H54 (cell line): ENCODE measurements at regions not wholly inside any gene's neighbourhood (a gene's known extent, or its start where the extent isn't known, plus 50 kb on each side); places are given as distances from the start of the nearest gene placed in this dataset.

Source experiments
- DNase-seq: peaks from one replicate; pipeline ENCODE4 v3.0.0; 2011; ENCODE audit warnings: low spot score, mixed read lengths; ENCODE audit not compliant: insufficient read length
- FAIRE-seq: peaks from 3 replicates; lab custom pipeline; 2011; peaks lifted over from hg19 to GRCh38; lab: Jason Lieb, UNC
- POLR2A ChIP-seq: IDR thresholded peaks from 2 replicates; pipeline ENCODE4 v1.6.1; 2011; ENCODE audit warnings: low read depth, mild to moderate bottlenecking, low read length

DNA sequence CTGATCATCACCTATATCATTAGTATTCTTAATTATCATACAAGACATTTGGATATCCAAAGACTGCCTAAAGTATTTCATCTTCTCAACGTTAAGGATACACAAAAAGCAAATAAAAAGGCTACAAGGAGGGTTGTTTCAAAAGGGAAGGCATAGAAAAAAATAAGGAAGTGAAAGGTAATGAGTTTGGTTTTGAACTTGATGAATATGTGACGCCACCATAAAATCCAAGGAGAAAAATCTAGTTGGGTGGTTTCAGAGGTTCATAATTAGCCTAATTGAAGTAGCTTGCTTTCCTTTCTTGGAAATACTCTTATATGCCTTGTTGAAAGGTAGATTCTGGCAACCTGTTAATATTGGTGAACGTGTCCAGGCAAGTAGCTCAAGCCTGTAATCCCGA, 96.1 kb upstream of the SGCD start:
- FAIRE-seq (no peak), DNase-seq (no peak)
- TF ChIP-seq POLR2A: no peak

DNA sequence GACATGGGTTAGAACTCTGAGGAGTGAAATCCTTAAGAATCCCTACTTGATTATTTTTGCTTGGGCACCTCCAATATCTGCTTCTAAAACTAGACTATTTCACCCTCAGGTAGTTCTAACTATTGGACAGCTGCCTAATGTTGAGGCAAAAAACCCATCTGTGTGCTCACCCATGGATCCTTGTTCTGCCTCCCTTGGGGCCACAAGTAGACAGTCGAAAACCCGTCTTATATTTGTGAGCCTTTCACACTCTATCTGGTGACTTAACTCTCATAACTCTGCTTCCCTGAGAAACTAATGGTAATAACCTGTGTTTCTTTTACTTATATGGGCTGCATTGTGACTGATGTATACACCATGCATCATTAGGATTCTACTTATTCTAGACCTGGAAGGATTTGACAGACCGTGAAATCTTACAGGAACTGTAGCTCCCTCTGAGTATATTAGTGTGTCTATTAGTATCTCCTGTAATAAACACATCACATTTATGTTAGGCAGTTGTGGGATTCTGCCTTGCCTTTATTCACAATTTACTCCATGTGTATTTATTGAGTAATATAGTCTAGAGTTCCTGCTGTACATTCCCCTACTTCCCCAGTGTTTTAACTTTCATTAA, 94.6 kb upstream of the SGCD start:
- no peak for FAIRE-seq
- no peak for TF ChIP-seq POLR2A

DNA sequence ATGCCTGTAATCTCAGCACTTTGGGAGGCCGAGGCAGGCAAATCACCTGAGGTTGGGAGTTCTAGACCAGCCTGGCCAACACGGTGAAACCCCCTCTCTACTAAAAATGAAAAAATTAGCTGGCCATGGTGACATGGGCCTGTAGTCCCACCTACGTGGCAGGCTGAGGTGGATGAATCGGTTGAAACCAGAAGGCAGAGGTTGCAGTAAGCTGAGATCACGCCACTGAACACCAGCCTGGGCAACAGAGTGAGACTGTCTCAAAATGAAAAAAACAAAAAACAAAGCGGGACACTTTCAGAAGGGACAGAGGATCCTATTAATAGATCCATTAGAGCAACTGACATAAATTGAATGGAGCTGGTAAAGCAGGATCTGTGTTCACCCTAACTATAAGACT, 89.6 kb upstream of the SGCD start:
- no peak for DNase-seq
- TF ChIP-seq POLR2A: no peak
- FAIRE-seq: no peak

More for the DNA sequence above, 94.6 kb upstream of the SGCD start:
- DNase-seq: no peak

DNA sequence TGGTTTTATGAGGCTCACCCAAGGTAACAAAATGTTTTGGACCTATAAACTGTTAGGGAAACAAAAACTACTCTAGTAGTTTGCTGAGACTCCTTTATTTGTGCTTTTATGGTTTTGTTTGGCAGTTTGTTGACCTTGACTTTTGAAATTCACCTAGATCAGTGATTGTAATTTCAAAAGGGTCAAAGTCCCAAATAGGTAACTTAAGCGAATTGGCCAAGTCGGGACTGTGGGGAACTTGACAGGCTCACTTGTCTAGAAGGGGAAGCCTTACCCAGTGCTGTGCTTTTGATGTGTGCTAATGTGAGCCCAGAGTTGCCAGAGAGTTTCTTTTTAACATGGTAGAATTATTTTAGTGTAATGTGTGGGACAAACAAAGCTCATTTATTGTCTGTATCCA, 87.2 kb upstream of the SGCD start:
- FAIRE-seq: no peak
- DNase-seq: no peak
- no peak for TF ChIP-seq POLR2A

DNA sequence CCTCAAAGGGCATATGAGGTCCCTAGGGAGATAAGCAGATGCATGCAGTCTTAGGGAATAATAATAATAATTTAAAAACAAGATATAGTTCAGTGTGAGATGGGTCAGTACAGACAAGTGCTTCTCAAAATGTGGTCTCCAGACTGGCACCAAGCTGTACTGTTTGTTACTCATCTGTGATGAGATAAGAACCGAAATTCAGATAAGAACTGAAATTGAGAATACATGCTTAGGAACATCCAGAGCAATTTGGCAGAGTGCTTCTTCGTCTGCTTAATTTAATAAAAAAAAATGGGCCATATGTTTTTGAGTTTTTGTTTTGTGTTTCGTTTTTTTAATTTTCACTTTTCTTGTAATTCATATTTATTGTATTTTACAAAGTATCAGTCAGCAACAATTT, 86.5 kb upstream of the SGCD start:
- DNase-seq (no peak), FAIRE-seq (no peak)
- TF ChIP-seq POLR2A: no peak

DNA sequence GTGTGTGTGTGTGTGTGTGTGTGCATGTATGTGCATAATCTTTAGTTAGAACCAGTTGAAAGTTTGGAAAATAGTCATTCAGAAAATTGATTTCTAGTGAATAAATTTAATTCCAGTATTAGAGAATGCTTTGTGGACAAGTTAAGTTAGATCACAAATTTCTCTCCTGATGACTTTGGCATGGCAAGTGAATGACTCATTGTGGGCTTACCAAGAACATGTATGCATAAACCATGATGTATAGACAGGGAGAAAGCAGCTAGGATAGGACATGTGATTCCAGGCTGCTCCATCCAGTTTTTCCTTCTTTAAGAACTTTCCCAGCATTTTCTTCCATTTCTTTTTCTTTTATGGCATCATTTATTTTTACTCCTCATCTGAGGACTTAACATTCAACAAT, 85.7 kb upstream of the SGCD start:
- DNase-seq: no peak
- TF ChIP-seq POLR2A: no peak
- FAIRE-seq: no peak

DNA sequence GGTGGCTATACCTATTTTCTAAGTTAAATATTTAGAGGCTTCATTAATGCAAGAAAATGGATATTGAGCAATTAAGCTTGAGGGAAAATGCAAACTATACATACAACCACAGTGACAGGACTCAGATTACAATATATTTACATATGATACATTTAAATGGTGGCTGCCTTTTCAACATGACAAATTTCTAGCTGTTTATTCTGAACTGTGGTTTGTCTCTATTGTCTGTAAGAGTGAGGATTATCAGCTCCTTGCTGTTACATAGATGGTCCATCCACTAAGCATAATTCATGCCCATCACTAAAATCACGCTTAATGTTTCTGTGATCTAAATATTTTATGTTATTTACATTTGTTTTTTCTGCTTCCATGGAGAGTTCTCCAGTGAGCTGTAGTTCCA, 81.1 kb upstream of the SGCD start:
- no peak for FAIRE-seq

DNA sequence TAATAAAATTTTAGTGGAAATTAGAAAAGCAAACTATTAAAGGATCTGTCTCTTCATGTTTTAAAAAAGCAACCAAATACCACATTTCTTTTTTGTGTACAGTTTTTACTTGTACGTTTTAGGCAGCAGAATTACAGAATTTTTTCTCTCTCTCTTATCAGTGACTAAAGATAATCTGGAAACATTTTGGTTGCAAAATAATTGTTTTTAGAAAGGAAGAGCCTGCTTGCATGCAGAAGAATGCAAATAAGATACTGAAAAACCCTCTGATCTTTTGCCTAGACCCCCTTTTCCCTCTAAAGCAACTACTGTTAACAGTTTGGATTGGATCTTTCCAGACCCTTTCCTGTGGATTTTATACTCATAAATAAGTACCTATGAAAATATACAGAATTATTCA, 75.9 kb upstream of the SGCD start:
- DNase-seq (no peak), FAIRE-seq (no peak)
- TF ChIP-seq POLR2A: no peak

More for the DNA sequence above, 81.1 kb upstream of the SGCD start:
- TF ChIP-seq POLR2A: no peak
- DNase-seq: no peak

DNA sequence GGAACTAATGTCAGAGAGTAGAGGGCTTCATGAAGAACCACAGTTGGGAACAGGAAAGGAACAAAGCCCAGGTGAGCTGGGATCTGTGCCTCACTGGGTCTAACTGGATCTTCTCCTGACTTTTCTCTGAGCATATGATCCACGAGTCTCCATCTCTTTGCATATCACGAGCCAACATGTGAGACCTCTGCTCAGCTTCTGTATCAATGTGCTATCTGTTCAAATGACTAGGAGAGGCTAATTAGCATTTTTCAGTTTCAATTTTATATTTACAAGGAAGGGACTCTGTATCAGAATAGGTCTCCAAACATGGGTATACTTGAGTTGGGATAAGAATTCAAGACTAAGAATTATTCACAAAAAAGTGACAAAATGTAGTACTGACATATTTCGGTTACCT, 73.8 kb upstream of the SGCD start:
- no peak for TF ChIP-seq POLR2A
- FAIRE-seq (no peak), DNase-seq (no peak)

DNA sequence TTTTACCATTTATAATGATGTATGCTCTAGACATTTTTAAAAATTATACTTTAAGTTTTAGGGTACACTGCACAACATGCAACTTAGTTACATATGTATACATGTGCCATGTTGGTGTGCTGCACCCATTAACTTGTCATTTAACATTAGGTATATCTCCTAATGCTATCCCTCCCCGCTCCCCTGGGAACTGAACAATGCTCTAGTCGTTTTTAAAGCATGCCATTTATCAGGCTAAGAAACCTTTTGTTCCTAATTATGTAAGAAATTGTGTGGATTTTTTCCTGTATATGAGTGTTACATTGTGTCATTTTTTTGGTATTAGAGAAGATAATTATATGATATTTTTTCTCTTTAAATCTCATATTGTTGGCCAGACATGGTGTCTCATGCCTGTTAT, 72.8 kb upstream of the SGCD start:
- TF ChIP-seq POLR2A: no peak
- DNase-seq (no peak), FAIRE-seq (no peak)

DNA sequence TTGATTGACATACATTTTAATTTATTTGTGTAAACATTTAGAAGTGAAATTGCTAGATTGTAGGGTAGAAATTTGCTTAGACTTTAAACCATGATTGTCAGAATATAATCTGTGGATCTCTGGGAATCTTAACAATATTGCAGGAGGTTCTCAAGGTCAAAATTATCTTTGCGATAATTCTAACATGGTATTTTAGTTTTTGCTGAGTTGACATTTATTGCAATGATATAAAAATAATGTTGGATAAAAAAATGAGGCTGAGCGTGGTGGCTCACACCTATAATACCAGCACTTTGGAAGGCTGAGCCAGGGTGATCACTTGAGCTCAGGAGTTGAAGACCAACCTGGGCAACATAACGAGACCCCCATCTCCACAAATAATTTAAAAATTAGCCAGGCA, 70.3 kb upstream of the SGCD start:
- no peak for DNase-seq
- no peak for FAIRE-seq
- no peak for TF ChIP-seq POLR2A

DNA sequence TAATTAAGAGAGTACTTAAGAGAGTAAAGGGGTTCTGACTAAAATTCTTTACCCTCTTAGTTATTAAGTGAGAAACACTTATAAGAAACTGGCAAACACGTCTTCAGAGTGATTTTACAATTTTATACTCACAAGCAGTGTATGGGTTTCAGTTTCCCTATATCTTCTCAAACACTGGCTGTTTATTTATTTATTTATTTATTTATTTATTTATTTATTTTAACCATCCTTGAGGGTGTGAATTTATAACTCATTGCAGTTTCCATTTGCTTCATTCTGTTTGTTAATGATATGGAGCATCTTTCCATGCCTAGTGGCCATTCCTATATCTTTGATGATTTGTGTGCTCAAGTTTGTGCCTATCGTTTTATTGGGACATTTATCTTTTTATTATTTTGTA, 68.0 kb upstream of the SGCD start:
- no peak for DNase-seq
- TF ChIP-seq POLR2A: no peak
- no peak for FAIRE-seq

DNA sequence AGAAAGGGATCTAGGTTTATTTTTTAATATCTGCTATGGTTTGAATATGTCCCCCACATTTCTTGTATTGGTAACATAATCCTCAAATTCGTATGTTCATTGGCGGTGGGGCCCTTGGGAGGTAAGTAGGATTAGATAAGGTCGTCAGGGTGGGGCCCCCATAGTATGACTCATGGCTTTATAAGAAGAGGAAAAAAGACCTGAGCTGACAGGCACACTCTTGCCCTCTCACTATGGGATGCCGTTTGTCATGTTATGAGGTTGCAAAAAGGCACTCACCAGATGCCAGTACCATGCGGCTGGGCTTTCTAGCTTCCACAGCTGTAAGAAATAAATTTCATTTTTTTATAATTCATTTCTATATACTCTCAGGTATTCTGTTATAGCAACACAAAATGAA, 67.3 kb upstream of the SGCD start:
- no peak for TF ChIP-seq POLR2A
- DNase-seq (no peak), FAIRE-seq (no peak)

DNA sequence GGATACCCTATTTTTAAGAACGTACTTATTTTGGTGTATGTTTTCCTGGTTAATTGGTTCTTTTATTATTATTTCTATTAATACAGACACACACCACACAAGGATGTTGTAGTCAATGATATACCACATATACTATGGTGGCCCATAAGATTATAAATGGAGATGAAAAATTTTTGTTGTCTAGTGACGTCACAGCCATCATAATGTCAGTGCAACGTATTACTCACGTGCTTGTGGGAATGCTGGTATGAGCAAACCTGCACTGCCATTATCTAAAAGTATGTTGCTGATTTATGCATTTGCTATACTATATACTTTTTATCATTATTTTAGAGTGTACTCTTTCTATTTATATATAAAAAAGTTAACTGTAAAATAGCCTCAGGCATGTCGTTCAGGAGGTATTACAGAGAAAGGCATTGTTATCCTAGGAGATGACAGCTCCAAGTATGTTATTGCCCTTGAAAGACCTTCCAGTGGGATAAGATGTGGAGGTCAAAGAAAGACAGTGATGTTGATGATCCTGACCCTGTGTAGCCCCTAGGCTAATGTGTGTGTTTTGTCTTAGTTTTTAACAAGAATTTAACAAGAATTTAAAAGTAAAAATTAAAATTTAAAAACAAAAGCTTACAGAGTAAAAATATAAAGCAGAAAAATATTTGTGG, 65.6 kb upstream of the SGCD start:
- no peak for TF ChIP-seq POLR2A
- FAIRE-seq: no peak
- DNase-seq: no peak

DNA sequence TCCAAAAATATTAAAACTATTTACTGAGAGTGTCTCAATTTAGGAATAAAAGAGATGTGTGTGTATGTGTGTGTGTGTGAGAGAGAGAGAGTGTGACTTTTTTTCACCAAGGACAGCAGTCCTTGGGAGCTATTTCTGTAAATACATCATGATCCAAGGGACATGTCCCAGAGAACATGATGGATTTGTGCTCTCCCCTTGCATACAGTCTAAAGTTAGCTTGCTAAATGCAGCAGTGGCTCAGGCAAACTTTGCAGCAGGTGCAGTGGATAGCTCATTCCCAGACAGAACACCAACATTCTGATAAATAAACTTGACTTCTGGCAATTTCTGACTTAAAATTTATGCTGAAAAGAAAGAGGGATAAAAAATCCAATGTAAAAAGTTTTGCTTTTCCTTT, 55.4 kb upstream of the SGCD start:
- no peak for TF ChIP-seq POLR2A
- FAIRE-seq (no peak), DNase-seq (no peak)
